WTC11 (cell line): ENCODE measurements at regions not wholly inside any gene's neighbourhood (a gene's known extent, or its start where the extent isn't known, plus 50 kb on each side); places are given as distances from the start of the nearest gene placed in this dataset.

Source experiments
- ATAC-seq: fragments of 200-7000 bp; cut with Tn5 transposase; 2 replicates; pipeline ENCODE4 v1.10.0; 2021; ENCODE audit warnings: mild to moderate bottlenecking, moderate library complexity
- CTCF ChIA-PET: fragments of 300-600 bp; sonication (Branson Sonifier 250); formaldehyde crosslinking; loops from one replicate; lab custom pipeline; 2021; ENCODE audit warnings: antibody characterized with exemption; lab: Charles Lee
- POLR2A ChIA-PET: fragments of 350-600 bp; sonication (Branson Sonifier 250); formaldehyde crosslinking; loops from one replicate; lab custom pipeline; 2021; ENCODE audit warnings: antibody characterized with exemption; lab: Charles Lee
- DNase-seq: peaks from one replicate; pipeline ENCODE4 v3.0.0; 2021; ENCODE audit warnings: low spot score
- H3K27ac Mint-ChIP-seq: 2 replicates; pipeline ENCODE4 v1.8.0; 2021; ENCODE audit warnings: mixed read lengths
- H3K27me3 Mint-ChIP-seq: 2 replicates; pipeline ENCODE4 v1.8.0; 2021; ENCODE audit warnings: low read depth, mild to moderate bottlenecking, moderate library complexity, mixed read lengths
- H3K36me3 Mint-ChIP-seq: 2 replicates; pipeline ENCODE4 v1.8.0; 2021; ENCODE audit warnings: mixed read lengths
- H3K4me1 Mint-ChIP-seq: 2 replicates; pipeline ENCODE4 v1.8.0; 2022; ENCODE audit warnings: mixed read lengths
- H3K4me3 Mint-ChIP-seq: 2 replicates; pipeline ENCODE4 v1.8.0; 2021; ENCODE audit warnings: mild to moderate bottlenecking, moderate library complexity, mixed read lengths
- H3K9me3 Mint-ChIP-seq: 2 replicates; pipeline ENCODE4 v1.8.0; 2021; ENCODE audit warnings: mixed read lengths
- ATF2 ChIP-seq: sonication (generic); formaldehyde crosslinking; IDR thresholded peaks from 2 replicates; pipeline ENCODE4 v1.8.1; 2022; ENCODE audit warnings: low read depth, missing genetic modification reagents, borderline replicate concordance
- E2F4 ChIP-seq: sonication (generic); formaldehyde crosslinking; IDR thresholded peaks from 2 replicates; pipeline ENCODE4 v1.8.1; 2022; ENCODE audit warnings: low read depth, mild to moderate bottlenecking, moderate library complexity, missing genetic modification reagents, borderline replicate concordance
- GTF2I ChIP-seq: fragments of 250-450 bp; sonication (Bioruptor Pico); conservative IDR thresholded peaks from 2 replicates; pipeline ENCODE4 v1.4.0; 2021; ENCODE audit warnings: mild to moderate bottlenecking
- IRF1 ChIP-seq: sonication (generic); formaldehyde crosslinking; IDR thresholded peaks from 2 replicates; pipeline ENCODE4 v1.8.0; 2023; ENCODE audit warnings: missing genetic modification reagents
- JUN ChIP-seq: sonication (generic); formaldehyde crosslinking; IDR thresholded peaks from 2 replicates; pipeline ENCODE4 v1.8.0; 2023; ENCODE audit warnings: mild to moderate bottlenecking, missing genetic modification reagents
- NR1H2 ChIP-seq: sonication (generic); formaldehyde crosslinking; IDR thresholded peaks from 2 replicates; pipeline ENCODE4 v1.9.0; 2021; ENCODE audit warnings: mild to moderate bottlenecking, moderate library complexity, missing genetic modification reagents
- OVOL2 ChIP-seq: fragments of 250-450 bp; sonication (Bioruptor Pico); IDR thresholded peaks from 2 replicates; pipeline ENCODE4 v1.9.0; 2021; ENCODE audit warnings: mild to moderate bottlenecking, borderline replicate concordance
- PRRX2 ChIP-seq: fragments of 250-450 bp; sonication (Bioruptor Pico); IDR thresholded peaks from 2 replicates; pipeline ENCODE4 v1.8.0; 2021; ENCODE audit warnings: mild to moderate bottlenecking
- ZNF219 ChIP-seq: sonication (generic); formaldehyde crosslinking; IDR thresholded peaks from 2 replicates; pipeline ENCODE4 v1.8.0; 2023; ENCODE audit warnings: missing genetic modification reagents, mild to moderate bottlenecking, borderline replicate concordance
- ZNF281 ChIP-seq: sonication (generic); formaldehyde crosslinking; IDR thresholded peaks from 2 replicates; pipeline ENCODE4 v1.8.0; 2023; ENCODE audit warnings: mild to moderate bottlenecking, missing genetic modification reagents
- ZNF416 ChIP-seq: fragments of 250-450 bp; sonication (Bioruptor Pico); IDR thresholded peaks from 2 replicates; pipeline ENCODE4 v1.9.0; 2021; ENCODE audit warnings: mild to moderate bottlenecking, inconsistent platforms
- TF ChIP-seq, protein P1 (sequence below): fragments of 200-600 bp; IDR thresholded peaks from 2 replicates; pipeline ENCODE4 v1.8.0; 2022; ENCODE audit warnings: antibody characterized with exemption
- TF ChIP-seq, protein P2 (sequence below): fragments of 250-450 bp; sonication (Bioruptor Pico); IDR thresholded peaks from 2 replicates; pipeline ENCODE4 v1.9.0; 2021; ENCODE audit warnings: mild to moderate bottlenecking

DNA sequence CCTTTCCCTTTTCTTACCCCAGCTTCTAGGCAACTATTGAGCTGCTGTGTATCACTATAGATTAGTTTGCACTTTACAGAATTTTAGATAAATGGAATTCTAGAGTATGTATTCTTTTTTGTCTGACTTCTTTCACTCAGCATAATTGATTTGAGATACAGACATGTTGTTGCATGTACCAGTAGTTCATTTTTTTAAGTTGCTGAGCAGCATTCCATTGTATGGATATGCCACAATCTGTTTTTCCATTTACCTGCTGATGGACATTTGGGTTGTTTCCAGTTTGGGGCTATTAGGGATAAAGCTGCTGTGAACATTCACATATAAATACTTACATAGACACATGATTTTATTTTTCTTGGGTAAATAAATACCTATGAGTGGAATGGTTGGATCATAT lies 135.7 kb downstream of the IGF1 start:
- ChIA-PET POLR2A (no interaction called here), CTCF (no interaction called here)
- DNase-seq, result no peak

More for the DNA sequence above, 135.7 kb downstream of the IGF1 start:
- Mint-ChIP-seq H3K36me3 (peaks cover 4% of the 10 kb centered on the region; the same call in 1 of the 2 replicates), H3K27me3 (no peaks in the 10 kb centered on the region), H3K27ac (no peak overlapping the region), H3K9me3 (peaks cover 12% of the 10 kb centered on the region), H3K4me3 (no peak overlapping the region), H3K4me1 (peaks cover 5% of the 10 kb centered on the region; the same call in 1 of the 2 replicates)
- ATAC-seq, result no peak
- TF ChIP-seq E2F4 (CRISPR knock-in tag) (no peak), ATF2 (no peak), GTF2I (no peak), NR1H2 (CRISPR knock-in tag) (no peak), IRF1 (CRISPR knock-in tag) (no peak), OVOL2 (CRISPR knock-in tag) (no peak), PRRX2 (CRISPR knock-in tag) (no peak), ZNF219 (no peak), ZNF281 (CRISPR knock-in tag) (no peak), ZNF416 (no peak), JUN (CRISPR knock-in tag) (no peak)
- TF ChIP-seq, protein P1, sequence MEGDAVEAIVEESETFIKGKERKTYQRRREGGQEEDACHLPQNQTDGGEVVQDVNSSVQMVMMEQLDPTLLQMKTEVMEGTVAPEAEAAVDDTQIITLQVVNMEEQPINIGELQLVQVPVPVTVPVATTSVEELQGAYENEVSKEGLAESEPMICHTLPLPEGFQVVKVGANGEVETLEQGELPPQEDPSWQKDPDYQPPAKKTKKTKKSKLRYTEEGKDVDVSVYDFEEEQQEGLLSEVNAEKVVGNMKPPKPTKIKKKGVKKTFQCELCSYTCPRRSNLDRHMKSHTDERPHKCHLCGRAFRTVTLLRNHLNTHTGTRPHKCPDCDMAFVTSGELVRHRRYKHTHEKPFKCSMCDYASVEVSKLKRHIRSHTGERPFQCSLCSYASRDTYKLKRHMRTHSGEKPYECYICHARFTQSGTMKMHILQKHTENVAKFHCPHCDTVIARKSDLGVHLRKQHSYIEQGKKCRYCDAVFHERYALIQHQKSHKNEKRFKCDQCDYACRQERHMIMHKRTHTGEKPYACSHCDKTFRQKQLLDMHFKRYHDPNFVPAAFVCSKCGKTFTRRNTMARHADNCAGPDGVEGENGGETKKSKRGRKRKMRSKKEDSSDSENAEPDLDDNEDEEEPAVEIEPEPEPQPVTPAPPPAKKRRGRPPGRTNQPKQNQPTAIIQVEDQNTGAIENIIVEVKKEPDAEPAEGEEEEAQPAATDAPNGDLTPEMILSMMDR, result no peak
- TF ChIP-seq, protein P2, sequence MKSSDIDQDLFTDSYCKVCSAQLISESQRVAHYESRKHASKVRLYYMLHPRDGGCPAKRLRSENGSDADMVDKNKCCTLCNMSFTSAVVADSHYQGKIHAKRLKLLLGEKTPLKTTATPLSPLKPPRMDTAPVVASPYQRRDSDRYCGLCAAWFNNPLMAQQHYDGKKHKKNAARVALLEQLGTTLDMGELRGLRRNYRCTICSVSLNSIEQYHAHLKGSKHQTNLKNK (CRISPR knock-in tag), result no peak
